Stimulated activated naive CD8-positive, alpha-beta T cell treated with anti-CD3 and anti-CD28 coated beads, Interleukin-15, Interleukin-2, amounts not matched to agents 100 ng/mL and 50 ng/mL, for 24 hours (primary cell): ENCODE measurements at regions not wholly inside any gene's neighbourhood (a gene's known extent, or its start where the extent isn't known, plus 50 kb on each side); places are given as distances from the start of the nearest gene placed in this dataset.
"Not testable (repeated sequence)": the region's sequence is repeated elsewhere in the genome, so short reads cannot be mapped to it uniquely, and the experiment has no call there.

ENCODE experiments used
- H3K27ac Mint-ChIP-seq: one replicate; pipeline ENCODE4 v1.8.0; 2021; ENCODE audit warnings: mild to moderate bottlenecking, mixed read lengths
- H3K27me3 Mint-ChIP-seq: one replicate; pipeline ENCODE4 v1.8.0; 2021; ENCODE audit warnings: mixed read lengths
- H3K36me3 Mint-ChIP-seq: one replicate; pipeline ENCODE4 v1.8.0; 2021; ENCODE audit warnings: low read depth, mixed read lengths
- H3K4me1 Mint-ChIP-seq: one replicate; pipeline ENCODE4 v1.8.0; 2021; ENCODE audit warnings: low read depth, mixed read lengths
- H3K4me3 Mint-ChIP-seq: one replicate; pipeline ENCODE4 v1.8.0; 2021; ENCODE audit warnings: mild to moderate bottlenecking, mixed read lengths
- H3K9me3 Mint-ChIP-seq: one replicate; pipeline ENCODE4 v1.8.0; 2021; ENCODE audit warnings: mixed read lengths

DNA sequence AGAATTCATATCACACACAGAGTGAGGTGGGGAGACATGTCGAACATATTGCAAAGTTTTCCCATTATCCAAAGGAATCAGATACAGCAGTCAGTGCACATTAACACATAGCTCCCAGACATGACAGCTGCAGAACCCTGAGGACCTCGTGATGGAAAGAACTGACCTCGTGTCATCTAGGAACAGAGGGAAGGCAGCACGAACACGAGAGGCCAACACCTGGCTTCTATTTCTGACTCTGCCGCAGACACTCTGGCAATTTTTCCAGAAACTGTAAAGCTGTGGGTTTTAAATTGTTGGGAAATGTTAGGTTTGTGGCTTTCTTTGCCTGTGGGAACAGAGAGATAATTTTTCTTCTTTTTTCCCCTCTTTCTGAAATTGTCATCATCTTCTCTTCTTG is 315.0 kb upstream of the PIK3R1 start:
- H3K9me3 Mint-ChIP-seq: peaks cover 5% of the 10 kb centered on the region
- no peaks in the 10 kb centered on the region for H3K36me3 Mint-ChIP-seq
- H3K27ac Mint-ChIP-seq: no peak overlapping the region
- no peak overlapping the region for H3K4me3 Mint-ChIP-seq
- no peaks in the 10 kb centered on the region for H3K27me3 Mint-ChIP-seq
- H3K4me1 Mint-ChIP-seq: peaks cover 3% of the 10 kb centered on the region

DNA sequence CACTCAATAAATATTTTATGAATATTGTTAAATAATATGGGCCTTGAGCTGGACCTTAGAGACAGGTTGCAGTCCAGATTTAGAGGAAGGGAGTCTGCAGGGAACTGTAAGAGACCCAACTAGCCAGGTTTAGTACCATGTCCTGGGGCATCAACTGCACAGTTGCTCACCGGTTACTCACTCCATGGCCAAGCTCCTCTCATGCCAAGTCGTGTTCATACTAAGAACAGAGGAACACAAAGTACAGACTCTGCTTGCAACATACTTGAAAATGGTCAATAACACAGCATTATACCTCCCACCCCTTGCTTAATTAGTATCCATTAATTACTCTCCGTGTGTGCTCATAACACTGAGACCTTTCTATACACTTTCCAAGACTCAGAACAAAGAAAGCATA is 317.6 kb upstream of the PIK3R1 start:
- H3K4me3 Mint-ChIP-seq: no peak overlapping the region
- no peak overlapping the region for H3K27ac Mint-ChIP-seq
- no peaks in the 10 kb centered on the region for H3K27me3 Mint-ChIP-seq
- H3K4me1 Mint-ChIP-seq: peaks cover 3% of the 10 kb centered on the region
- no peaks in the 10 kb centered on the region for H3K36me3 Mint-ChIP-seq
- peaks cover 5% of the 10 kb centered on the region for H3K9me3 Mint-ChIP-seq

- Mint-ChIP-seq H3K4me1 (peaks cover 3% of the 10 kb centered on the region), H3K4me3 (no peak overlapping the region), H3K27me3 (no peaks in the 10 kb centered on the region), H3K9me3 (peaks cover 5% of the 10 kb centered on the region), H3K36me3 (no peaks in the 10 kb centered on the region), H3K27ac (no peak overlapping the region)
These were observed 318.1 kb upstream of the PIK3R1 start for GRCh38 chr5:67897431-67897830.

- no peak overlapping the region for H3K4me3 Mint-ChIP-seq
- peaks cover 3% of the 10 kb centered on the region for H3K4me1 Mint-ChIP-seq
- H3K27me3 Mint-ChIP-seq: no peaks in the 10 kb centered on the region
- H3K36me3 Mint-ChIP-seq: no peaks in the 10 kb centered on the region
- H3K9me3 Mint-ChIP-seq: peaks cover 5% of the 10 kb centered on the region
- H3K27ac Mint-ChIP-seq: no peak overlapping the region
These were observed 318.6 kb upstream of the PIK3R1 start for GRCh38 chr5:67896930-67897313.

- no peak overlapping the region for H3K4me3 Mint-ChIP-seq
- H3K36me3 Mint-ChIP-seq: no peaks in the 10 kb centered on the region
- no peaks in the 10 kb centered on the region for H3K27me3 Mint-ChIP-seq
- no peak overlapping the region for H3K27ac Mint-ChIP-seq
- H3K9me3 Mint-ChIP-seq: peaks cover 5% of the 10 kb centered on the region
- peaks cover 3% of the 10 kb centered on the region for H3K4me1 Mint-ChIP-seq
These were observed 319.1 kb upstream of the PIK3R1 start for GRCh38 chr5:67896311-67896929.

DNA sequence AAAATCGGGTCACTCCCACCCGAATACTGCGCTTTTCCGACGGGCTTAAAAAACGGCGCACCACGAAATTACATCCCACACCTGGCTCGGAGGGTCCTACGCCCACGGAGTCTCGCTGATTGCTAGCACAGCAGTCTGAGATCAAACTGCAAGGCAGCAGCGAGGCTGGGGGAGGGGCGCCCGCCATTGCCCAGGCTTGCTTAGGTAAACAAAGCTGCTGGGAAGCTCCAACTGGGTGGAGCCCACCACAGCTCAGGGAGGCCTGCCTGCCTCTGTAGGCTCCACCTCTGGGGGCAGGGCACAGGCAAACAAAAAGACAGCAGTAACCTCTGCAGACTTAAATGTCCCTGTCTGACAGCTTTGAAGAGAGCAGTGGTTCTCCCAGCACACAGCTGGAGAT is 325.7 kb upstream of the PIK3R1 start:
- not testable (repeated sequence) for H3K27me3 Mint-ChIP-seq, H3K36me3 Mint-ChIP-seq, H3K9me3 Mint-ChIP-seq

DNA sequence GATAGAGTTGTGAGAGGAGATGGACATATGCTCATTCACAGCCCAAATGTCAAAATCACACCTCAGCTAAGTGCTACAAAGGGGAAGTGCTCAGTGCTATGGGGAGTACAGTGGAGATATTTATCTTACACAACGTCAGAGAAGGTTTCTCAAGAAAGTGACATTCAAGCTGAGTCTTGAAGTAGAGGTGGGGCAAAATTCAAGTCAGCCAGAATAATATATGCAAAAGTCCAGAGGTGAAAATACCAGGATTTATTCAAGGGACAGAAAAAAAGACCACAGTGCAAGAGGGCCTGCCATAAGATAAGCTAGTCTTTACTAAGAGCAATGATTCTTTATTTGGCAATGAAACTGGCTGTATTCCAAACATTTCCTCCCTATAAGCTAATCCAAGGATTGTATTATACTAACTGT is 327.8 kb upstream of the PIK3R1 start:
- no peaks in the 10 kb centered on the region for H3K27me3 Mint-ChIP-seq
- H3K4me3 Mint-ChIP-seq: no peak overlapping the region
- H3K27ac Mint-ChIP-seq: no peak overlapping the region
- H3K4me1 Mint-ChIP-seq: no peaks in the 10 kb centered on the region
- no peaks in the 10 kb centered on the region for H3K36me3 Mint-ChIP-seq
- H3K9me3 Mint-ChIP-seq: no peaks in the 10 kb centered on the region

More for the DNA sequence above, 325.7 kb upstream of the PIK3R1 start:
- H3K4me3 Mint-ChIP-seq, H3K27ac Mint-ChIP-seq, H3K4me1 Mint-ChIP-seq: not testable (repeated sequence)

- no peaks in the 10 kb centered on the region for H3K4me1 Mint-ChIP-seq
- no peaks in the 10 kb centered on the region for H3K27me3 Mint-ChIP-seq
- H3K9me3 Mint-ChIP-seq: no peaks in the 10 kb centered on the region
- H3K36me3 Mint-ChIP-seq: no peaks in the 10 kb centered on the region
- H3K27ac Mint-ChIP-seq: no peak overlapping the region
- no peak overlapping the region for H3K4me3 Mint-ChIP-seq
These were observed 328.8 kb upstream of the PIK3R1 start for GRCh38 chr5:67886761-67887160.

GRCh38 chr5:67880876-67881275 is 334.7 kb upstream of the PIK3R1 start:
- Mint-ChIP-seq H3K27me3 (peaks cover 4% of the 10 kb centered on the region), H3K9me3 (no peaks in the 10 kb centered on the region), H3K27ac (no peak overlapping the region), H3K36me3 (no peaks in the 10 kb centered on the region), H3K4me3 (no peak overlapping the region), H3K4me1 (no peaks in the 10 kb centered on the region)

GRCh38 chr5:67880511-67880805 is 335.1 kb upstream of the PIK3R1 start:
- Mint-ChIP-seq H3K36me3 (no peaks in the 10 kb centered on the region), H3K4me3 (no peak overlapping the region), H3K4me1 (no peaks in the 10 kb centered on the region), H3K9me3 (no peaks in the 10 kb centered on the region), H3K27ac (no peak overlapping the region), H3K27me3 (peaks cover 4% of the 10 kb centered on the region)

DNA sequence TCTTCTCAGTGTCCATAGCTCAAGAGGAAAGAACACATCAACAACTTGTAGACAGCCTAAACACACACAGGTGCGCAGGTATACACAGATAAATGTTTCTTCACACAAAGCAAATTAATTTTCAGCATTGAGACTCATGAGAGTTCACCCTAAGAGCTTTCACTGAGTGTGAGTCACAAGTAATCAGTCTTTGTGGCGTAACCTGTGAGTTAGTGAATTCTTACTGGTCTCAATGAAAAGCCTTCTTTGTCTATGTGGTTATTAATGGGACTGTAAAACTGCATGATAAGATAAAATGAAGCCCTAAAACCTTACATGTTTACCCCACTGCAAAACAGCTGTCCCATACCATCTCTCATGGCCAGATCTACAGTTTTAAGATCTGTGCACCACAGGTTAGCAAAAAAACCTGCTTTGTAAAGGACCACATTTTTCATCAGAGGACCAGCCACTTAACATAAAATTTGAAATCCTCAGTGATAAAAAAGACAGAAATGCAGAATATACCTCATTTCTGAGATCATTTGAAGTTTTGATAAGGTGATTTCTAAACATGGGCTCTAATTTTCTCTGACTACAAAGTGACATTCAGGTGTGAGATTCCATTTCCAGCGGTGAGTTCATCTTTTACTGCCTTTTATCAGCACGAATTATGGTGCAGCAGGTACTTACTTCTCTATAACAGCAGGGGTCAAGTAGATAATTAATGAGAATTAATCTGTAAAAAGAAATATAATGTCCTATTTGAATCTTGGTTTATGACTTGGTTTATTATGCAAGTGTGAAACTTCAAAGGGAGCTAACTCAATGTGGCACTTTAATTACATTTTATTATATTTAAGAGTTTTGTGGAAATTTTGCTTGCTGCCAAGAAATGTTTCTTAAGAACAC is 335.7 kb upstream of the PIK3R1 start:
- Mint-ChIP-seq H3K9me3 (no peaks in the 10 kb centered on the region), H3K4me3 (no peak overlapping the region), H3K36me3 (no peaks in the 10 kb centered on the region), H3K27ac (no peak overlapping the region), H3K4me1 (no peaks in the 10 kb centered on the region), H3K27me3 (peaks cover 4% of the 10 kb centered on the region)

- Mint-ChIP-seq H3K9me3 (no peaks in the 10 kb centered on the region), H3K27ac (no peak overlapping the region), H3K4me1 (no peaks in the 10 kb centered on the region), H3K36me3 (no peaks in the 10 kb centered on the region), H3K27me3 (peaks cover 4% of the 10 kb centered on the region), H3K4me3 (no peak overlapping the region)
These were observed 336.6 kb upstream of the PIK3R1 start for GRCh38 chr5:67878933-67879332.

DNA sequence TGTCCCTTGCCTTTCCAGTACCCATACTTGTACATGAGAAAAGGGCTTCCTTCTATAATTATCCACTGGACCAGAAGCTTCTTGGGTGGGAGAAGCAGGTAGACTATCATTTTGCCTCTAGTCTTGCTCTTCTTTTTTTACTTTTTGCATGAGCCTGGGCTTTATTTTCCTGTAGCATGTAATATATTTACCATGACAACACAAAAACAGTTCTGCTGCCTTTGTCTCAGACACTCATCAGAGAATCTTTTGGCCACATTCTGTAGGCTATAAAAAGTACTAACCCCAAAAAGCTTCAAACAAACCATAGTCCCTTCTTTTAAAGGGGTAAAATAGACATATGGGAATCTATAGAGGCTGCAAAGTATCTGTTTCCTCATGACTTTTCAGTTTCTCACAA is 339.2 kb upstream of the PIK3R1 start:
- H3K4me3 Mint-ChIP-seq: no peak overlapping the region
- H3K9me3 Mint-ChIP-seq: no peaks in the 10 kb centered on the region
- H3K36me3 Mint-ChIP-seq: no peaks in the 10 kb centered on the region
- H3K27me3 Mint-ChIP-seq: peaks cover 4% of the 10 kb centered on the region
- no peaks in the 10 kb centered on the region for H3K4me1 Mint-ChIP-seq
- H3K27ac Mint-ChIP-seq: no peak overlapping the region

DNA sequence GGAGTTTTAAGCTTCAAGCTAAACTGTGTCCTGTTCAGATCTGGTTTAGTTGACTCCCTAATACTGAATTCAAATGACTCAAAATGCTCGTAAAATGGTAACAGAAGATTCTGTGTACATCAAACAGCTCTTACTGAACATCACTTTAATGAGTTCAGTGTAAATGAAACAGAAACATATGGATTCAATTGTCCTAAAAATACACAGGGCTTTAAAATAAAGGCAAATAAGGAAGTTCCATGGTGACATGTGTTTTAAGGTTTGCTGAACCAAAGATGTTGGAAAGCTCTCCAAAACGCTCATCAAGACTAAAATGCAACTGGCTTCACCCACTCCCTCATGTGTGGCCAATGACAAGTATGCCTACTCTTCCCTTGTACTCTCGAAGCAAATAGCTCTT is 340.0 kb upstream of the PIK3R1 start:
- H3K4me3 Mint-ChIP-seq: no peak overlapping the region
- H3K9me3 Mint-ChIP-seq: no peaks in the 10 kb centered on the region

GRCh38 chr5:67873935-67874334 is 341.6 kb upstream of the PIK3R1 start:
- Mint-ChIP-seq H3K36me3 (no peaks in the 10 kb centered on the region), H3K4me1 (no peaks in the 10 kb centered on the region), H3K9me3 (no peaks in the 10 kb centered on the region), H3K27me3 (peaks cover 5% of the 10 kb centered on the region), H3K4me3 (no peak overlapping the region), H3K27ac (no peak overlapping the region)

More for the DNA sequence above, 340.0 kb upstream of the PIK3R1 start:
- Mint-ChIP-seq H3K36me3 (no peaks in the 10 kb centered on the region), H3K27me3 (peaks cover 4% of the 10 kb centered on the region), H3K4me1 (no peaks in the 10 kb centered on the region), H3K27ac (no peak overlapping the region)

DNA sequence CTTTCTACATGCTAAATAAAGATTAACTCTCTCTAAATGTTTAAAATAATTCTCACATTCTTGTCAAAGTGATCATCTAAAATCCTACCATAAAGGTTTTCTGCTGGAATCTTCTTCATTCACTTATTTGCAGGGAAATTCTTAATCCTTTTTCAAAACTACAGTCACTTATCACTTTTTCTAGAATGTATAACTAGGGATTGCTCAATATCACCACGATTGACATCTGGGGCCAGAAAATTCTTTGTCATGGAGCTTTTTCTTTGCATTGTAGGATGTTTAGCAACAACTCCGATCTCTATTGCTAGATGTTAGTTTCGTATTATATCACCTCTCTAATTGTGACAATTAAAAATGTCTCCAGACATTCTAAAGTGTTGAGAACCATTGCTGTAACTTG is 344.9 kb upstream of the PIK3R1 start:
- Mint-ChIP-seq H3K4me1 (no peaks in the 10 kb centered on the region), H3K4me3 (no peak overlapping the region), H3K36me3 (no peaks in the 10 kb centered on the region), H3K27me3 (peaks cover 6% of the 10 kb centered on the region), H3K9me3 (no peaks in the 10 kb centered on the region), H3K27ac (no peak overlapping the region)
